Kidney epithelial cell (primary cell): ENCODE measurements at regions not wholly inside any gene's neighbourhood (a gene's known extent, or its start where the extent isn't known, plus 50 kb on each side); places are given as distances from the start of the nearest gene placed in this dataset.
A peak's percentile ranks its signal among the peaks of the same experiment; 100 is the strongest.
"Not testable (repeated sequence)": the region's sequence is repeated elsewhere in the genome, so short reads cannot be mapped to it uniquely, and the experiment has no call there.

Experiments used
- DNase-seq: peaks from one replicate; pipeline ENCODE4 v3.0.0-alpha.2; 2010; ENCODE audit warnings: low read depth
- H3K27me3 ChIP-seq: 2 replicates; pipeline ENCODE4 v1.6.0; 2011; ENCODE audit warnings: low read length; ENCODE audit not compliant: control insufficient read depth, insufficient read depth
- H3K36me3 ChIP-seq: 2 replicates; pipeline ENCODE4 v1.5.1; 2011; ENCODE audit warnings: low read length; ENCODE audit not compliant: control insufficient read depth, insufficient read depth
- H3K4me3 ChIP-seq: 2 replicates; pipeline ENCODE4 v1.5.1; 2011; ENCODE audit warnings: low read depth, mild to moderate bottlenecking, control low read depth, low read length
- CTCF ChIP-seq: IDR thresholded peaks from 2 replicates; pipeline ENCODE4 v1.5.1; 2011; ENCODE audit warnings: mild to moderate bottlenecking, moderate library complexity, low read length, control low read depth, inconsistent platforms; ENCODE audit not compliant: insufficient read depth, poor library complexity, severe bottlenecking

GRCh38 chr15:66964791-66965190 is 100.6 kb upstream of the SMAD3 start:
- no peak overlapping the region for H3K4me3 ChIP-seq
- no peaks in the 10 kb centered on the region for H3K36me3 ChIP-seq
- DNase-seq: no peak
- no peak for TF ChIP-seq CTCF
- H3K27me3 ChIP-seq: no peaks in the 10 kb centered on the region

GRCh38 chr15:66965201-66965900 is 100.1 kb upstream of the SMAD3 start:
- Histone ChIP-seq H3K36me3 (no peaks in the 10 kb centered on the region), H3K4me3 (no peak overlapping the region), H3K27me3 (no peaks in the 10 kb centered on the region)
- TF ChIP-seq CTCF: no peak
- no peak for DNase-seq

- TF ChIP-seq CTCF: peak; percentile 16
Measured at GRCh38 chr15:66966256-66966655, 99.1 kb upstream of the SMAD3 start.

GRCh38 chr15:66968806-66969596 is 96.4 kb upstream of the SMAD3 start:
- H3K4me3 ChIP-seq: no peak overlapping the region
- DNase-seq: no peak
- H3K36me3 ChIP-seq: no peaks in the 10 kb centered on the region
- H3K27me3 ChIP-seq: no peaks in the 10 kb centered on the region
- TF ChIP-seq CTCF: no peak

More at GRCh38 chr15:66966256-66966655, 99.1 kb upstream of the SMAD3 start:
- DNase-seq: no peak
- no peaks in the 10 kb centered on the region for H3K36me3 ChIP-seq
- no peak overlapping the region for H3K4me3 ChIP-seq
- H3K27me3 ChIP-seq: no peaks in the 10 kb centered on the region

- DNase-seq, H3K4me3 ChIP-seq, H3K27me3 ChIP-seq, H3K36me3 ChIP-seq: not testable (repeated sequence)
Measured at GRCh38 chr15:66974131-66974530, 91.3 kb upstream of the SMAD3 start.

- H3K27me3 ChIP-seq, H3K4me3 ChIP-seq, DNase-seq, H3K36me3 ChIP-seq: not testable (repeated sequence)
Measured at GRCh38 chr15:66976106-66976640, 89.2 kb upstream of the SMAD3 start.

GRCh38 chr15:66980326-66980725 is 85.1 kb upstream of the SMAD3 start:
- DNase-seq, H3K36me3 ChIP-seq, H3K27me3 ChIP-seq: not testable (repeated sequence)

More at GRCh38 chr15:66980326-66980725, 85.1 kb upstream of the SMAD3 start:
- not testable (repeated sequence) for H3K4me3 ChIP-seq
